ENCODE measurements at regions not wholly inside any gene's neighbourhood (a gene's known extent, or its start where the extent isn't known, plus 50 kb on each side); places are given as distances from the start of the nearest gene placed in this dataset.

DNA sequence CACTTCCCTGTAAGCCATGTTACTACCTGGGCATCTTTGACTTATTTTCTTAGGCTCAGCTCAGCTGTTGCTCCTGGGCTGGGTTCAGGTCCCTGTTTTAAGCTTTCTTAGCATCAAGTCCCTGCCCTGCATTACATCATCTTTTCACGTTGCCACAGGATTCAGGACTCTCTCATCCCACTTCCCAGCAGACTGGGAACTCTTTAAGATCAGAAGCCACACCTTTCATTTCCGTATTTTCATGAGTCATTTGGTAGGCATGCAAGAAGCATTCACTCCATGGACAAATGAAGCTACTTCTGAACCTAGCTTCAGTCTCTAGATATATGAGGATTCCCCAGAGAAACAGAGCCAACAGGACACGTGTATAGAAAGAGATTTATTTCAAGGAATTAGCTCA lies 726.8 kb downstream of the VRK1 start:
- H3K79me2 ChIP-seq (ENCODE audit: control insufficient read depth, insufficient read depth, low read length) = no peaks in the 10 kb centered on the region
- no peak overlapping the region for H3K27ac ChIP-seq (ENCODE audit: insufficient read depth, low read depth, low read length)
- H3K9me1 ChIP-seq (replicated peaks; ENCODE audit: control insufficient read depth, extremely low read depth, insufficient read depth, low read length) = no peaks in the 10 kb centered on the region
- no peak for TF ChIP-seq POLR2A (IDR thresholded peaks at IDR 0.05; ENCODE audit: low read depth, low read length)
- TF ChIP-seq, protein P1, sequence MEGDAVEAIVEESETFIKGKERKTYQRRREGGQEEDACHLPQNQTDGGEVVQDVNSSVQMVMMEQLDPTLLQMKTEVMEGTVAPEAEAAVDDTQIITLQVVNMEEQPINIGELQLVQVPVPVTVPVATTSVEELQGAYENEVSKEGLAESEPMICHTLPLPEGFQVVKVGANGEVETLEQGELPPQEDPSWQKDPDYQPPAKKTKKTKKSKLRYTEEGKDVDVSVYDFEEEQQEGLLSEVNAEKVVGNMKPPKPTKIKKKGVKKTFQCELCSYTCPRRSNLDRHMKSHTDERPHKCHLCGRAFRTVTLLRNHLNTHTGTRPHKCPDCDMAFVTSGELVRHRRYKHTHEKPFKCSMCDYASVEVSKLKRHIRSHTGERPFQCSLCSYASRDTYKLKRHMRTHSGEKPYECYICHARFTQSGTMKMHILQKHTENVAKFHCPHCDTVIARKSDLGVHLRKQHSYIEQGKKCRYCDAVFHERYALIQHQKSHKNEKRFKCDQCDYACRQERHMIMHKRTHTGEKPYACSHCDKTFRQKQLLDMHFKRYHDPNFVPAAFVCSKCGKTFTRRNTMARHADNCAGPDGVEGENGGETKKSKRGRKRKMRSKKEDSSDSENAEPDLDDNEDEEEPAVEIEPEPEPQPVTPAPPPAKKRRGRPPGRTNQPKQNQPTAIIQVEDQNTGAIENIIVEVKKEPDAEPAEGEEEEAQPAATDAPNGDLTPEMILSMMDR (IDR thresholded peaks at IDR 0.05; ENCODE audit: extremely low read depth in 1 of 2, insufficient read depth in 1 of 2, low read depth in 1 of 2, low read length in 2 of 2) = no peak
- no peak for TF ChIP-seq POLR2AphosphoS5 (IDR thresholded peaks at IDR 0.05; ENCODE audit: insufficient read depth, low read depth, low read length)
- TF ChIP-seq EZH2 (IDR thresholded peaks at IDR 0.05; ENCODE audit: borderline replicate concordance, low read depth, low read length, severe bottlenecking) = no peak
- TF ChIP-seq FOS (IDR thresholded peaks at IDR 0.05; ENCODE audit: borderline replicate concordance, insufficient read depth, low read length) = no peak
- no peak for TF ChIP-seq JUN (IDR thresholded peaks at IDR 0.05; ENCODE audit: borderline replicate concordance, insufficient read depth, insufficient read length, low read depth)
- no peak for TF ChIP-seq MYC (IDR thresholded peaks at IDR 0.05; ENCODE audit: low read depth, low read length)
- no peak for TF ChIP-seq GATA2 (IDR thresholded peaks at IDR 0.05; ENCODE audit: insufficient read depth, insufficient read length, low read depth, low read length)
- TF ChIP-seq, protein P2, sequence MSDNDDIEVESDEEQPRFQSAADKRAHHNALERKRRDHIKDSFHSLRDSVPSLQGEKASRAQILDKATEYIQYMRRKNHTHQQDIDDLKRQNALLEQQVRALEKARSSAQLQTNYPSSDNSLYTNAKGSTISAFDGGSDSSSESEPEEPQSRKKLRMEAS (IDR thresholded peaks at IDR 0.05; ENCODE audit: insufficient read depth, insufficient read length) = no peak
- ChIA-PET POLR2A (no interaction called here), CTCF (no interaction called here)
- no peak overlapping the region for H2AFZ ChIP-seq (ENCODE audit: low read depth, low read length)
- H3K4me1 ChIP-seq (ENCODE audit: control insufficient read depth, extremely low read depth, insufficient read depth, low read length) = no peaks in the 10 kb centered on the region
- no peaks in the 10 kb centered on the region for H4K20me1 ChIP-seq (replicated peaks; ENCODE audit: control insufficient read depth, extremely low read depth, insufficient read depth, low read length)
- no peak overlapping the region for H3K4me2 ChIP-seq (ENCODE audit: insufficient read depth, low read length)
- FAIRE-seq (no peak), DNase-seq (ENCODE audit: low read depth, low spot score) (no peak)
- H3K4me3 ChIP-seq (replicated peaks in 1 of 3; ENCODE audit: insufficient read depth in 1 of 3, low read depth in 1 of 3, low read length in 3 of 3) = no peak overlapping the region
- BruUV-seq (replicated peaks) = no TSS peak
- dilution Hi-C loops (cut with MboI; ENCODE audit: extremely low pct_ligation_motif_present, low sequenced_read_pairs) (no loop called here), intact Hi-C loops (cut with micrococcal nuclease) (no loop called here)
- no peak overlapping the region for H3K9ac ChIP-seq (replicated peaks; ENCODE audit: extremely low read depth, insufficient read depth, low read length)
- no peaks in the 10 kb centered on the region for H3K36me3 ChIP-seq (ENCODE audit: control insufficient read depth in 2 of 2, extremely low read depth in 1 of 2, insufficient read depth in 2 of 2, low read length in 2 of 2)
- H3K27me3 ChIP-seq (ENCODE audit: control insufficient read depth in 2 of 2, insufficient read depth in 2 of 2, low read length in 2 of 2) = no peaks in the 10 kb centered on the region
- H3K9me3 ChIP-seq (replicated peaks; ENCODE audit: control insufficient read depth, insufficient read depth, low read length) = peaks cover 17% of the 10 kb centered on the region
